ENCODE measurements at regions not wholly inside any gene's neighbourhood (a gene's known extent, or its start where the extent isn't known, plus 50 kb on each side); places are given as distances from the start of the nearest gene placed in this dataset.

DNA sequence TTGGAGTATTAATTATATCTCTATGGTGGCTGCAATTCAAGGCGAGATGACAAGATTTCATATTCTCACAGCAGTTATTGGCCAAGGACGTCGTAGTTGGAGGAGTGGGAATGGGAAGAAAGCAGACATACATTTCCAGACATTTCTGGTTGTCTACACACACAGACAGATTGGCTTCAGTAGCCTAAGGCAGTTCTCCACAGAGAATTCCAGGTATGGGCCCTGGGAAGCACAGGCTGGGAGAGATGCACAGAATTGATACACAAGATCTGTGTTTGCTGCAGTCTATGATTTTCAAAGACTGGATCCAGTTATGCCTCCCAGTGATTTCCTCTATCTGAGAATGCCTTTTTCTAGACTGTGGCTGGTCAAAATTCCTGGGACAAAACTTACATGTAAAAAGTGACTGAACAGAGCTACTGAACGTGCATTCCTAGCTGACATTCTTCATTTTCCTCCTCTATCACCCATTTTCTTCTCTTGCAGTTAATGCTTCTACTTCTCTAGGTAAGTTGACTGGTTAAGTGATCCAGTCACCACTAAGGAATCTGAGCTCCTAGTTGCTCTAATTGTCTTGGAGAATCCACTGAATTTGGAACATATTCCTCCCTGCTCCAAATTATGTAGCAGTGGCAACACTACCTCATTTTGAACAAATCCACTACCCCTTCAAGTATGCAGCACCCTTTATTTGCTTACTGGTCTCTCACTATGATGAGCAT is 386.7 kb upstream of the CDH7 start:
- Histone ChIP-seq H3K4me3 (ENCODE audit: low read depth, low read length) (no peak overlapping the region), H3K36me3 (ENCODE audit: control insufficient read depth, insufficient read depth, low read length) (no peaks in the 10 kb centered on the region), H3K27ac (ENCODE audit: low read depth, low read length) (peak overlapping the region; percentile 50)

GRCh38 chr18:65363011-65363410 is 387.8 kb upstream of the CDH7 start:
- Histone ChIP-seq H3K4me3 (ENCODE audit: low read depth, low read length) (no peak overlapping the region), H3K4me1 (ENCODE audit: control insufficient read depth, insufficient read depth, low read length) (peaks cover 29% of the 10 kb centered on the region), H3K27ac (ENCODE audit: low read depth, low read length) (no peak overlapping the region), H3K9ac (ENCODE audit: low read length) (no peak overlapping the region), H3K36me3 (ENCODE audit: control insufficient read depth, insufficient read depth, low read length) (no peaks in the 10 kb centered on the region), H3K27me3 (ENCODE audit: control insufficient read depth, insufficient read depth, low read length) (no peaks in the 10 kb centered on the region), H3K9me3 (ENCODE audit: control insufficient read depth, insufficient read depth, low read depth, low read length) (no peaks in the 10 kb centered on the region)

More for the DNA sequence above, 386.7 kb upstream of the CDH7 start:
- Histone ChIP-seq H3K9me3 (ENCODE audit: control insufficient read depth, insufficient read depth, low read depth, low read length) (no peaks in the 10 kb centered on the region), H3K27me3 (ENCODE audit: control insufficient read depth, insufficient read depth, low read length) (no peaks in the 10 kb centered on the region), H3K4me1 (ENCODE audit: control insufficient read depth, insufficient read depth, low read length) (peaks cover 29% of the 10 kb centered on the region), H3K9ac (ENCODE audit: low read length) (no peak overlapping the region)

DNA sequence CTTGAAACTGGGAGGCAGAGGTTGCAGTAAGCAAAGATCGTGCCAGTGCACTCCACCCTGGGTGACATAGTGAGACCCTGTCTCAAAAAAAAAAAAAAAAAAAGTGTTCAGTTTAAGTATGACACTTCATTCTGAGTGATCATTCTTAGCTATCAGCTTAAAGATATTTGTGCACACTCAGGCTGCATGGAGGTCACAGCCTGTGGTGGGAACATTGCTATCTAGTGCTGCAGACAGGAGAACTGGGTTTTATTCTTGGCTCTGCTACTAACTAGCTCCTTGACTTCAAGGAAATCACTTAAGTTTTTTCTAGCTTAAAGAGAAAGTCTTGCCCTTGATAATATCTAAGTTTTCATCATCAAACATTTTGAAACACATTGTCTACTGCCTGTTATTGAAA is 391.3 kb upstream of the CDH7 start:
- no peaks in the 10 kb centered on the region for H3K36me3 ChIP-seq (ENCODE audit: control insufficient read depth, insufficient read depth, low read length)
- no peak overlapping the region for H3K4me3 ChIP-seq (ENCODE audit: low read depth, low read length)
- H3K4me1 ChIP-seq (ENCODE audit: control insufficient read depth, insufficient read depth, low read length), result peaks cover 13% of the 10 kb centered on the region
- no peaks in the 10 kb centered on the region for H3K9me3 ChIP-seq (ENCODE audit: control insufficient read depth, insufficient read depth, low read depth, low read length)
- no peak overlapping the region for H3K9ac ChIP-seq (ENCODE audit: low read length)
- H3K27me3 ChIP-seq (ENCODE audit: control insufficient read depth, insufficient read depth, low read length), result no peaks in the 10 kb centered on the region
- H3K27ac ChIP-seq (ENCODE audit: low read depth, low read length), result no peak overlapping the region

DNA sequence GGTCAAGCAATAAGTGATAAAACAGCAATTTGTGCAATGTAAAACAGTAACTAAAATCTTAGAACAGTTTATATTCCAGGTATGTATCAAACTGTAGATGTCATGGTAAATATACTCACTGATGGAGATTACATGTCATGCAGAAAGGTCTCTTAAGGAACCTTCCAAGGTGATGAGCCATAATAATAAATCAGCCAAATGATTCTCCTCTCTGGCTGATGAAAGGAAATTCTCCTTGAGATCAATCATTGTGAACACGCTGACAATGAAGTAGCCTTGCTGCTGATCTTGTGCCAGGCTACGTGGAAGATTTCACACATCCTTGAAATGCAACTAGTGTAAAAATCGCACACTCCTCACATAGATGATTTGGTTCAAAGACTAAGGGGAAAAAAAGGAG is 392.5 kb upstream of the CDH7 start:
- no peak overlapping the region for H3K27ac ChIP-seq (ENCODE audit: low read depth, low read length)
- H3K4me3 ChIP-seq (ENCODE audit: low read depth, low read length), result no peak overlapping the region
- H3K36me3 ChIP-seq (ENCODE audit: control insufficient read depth, insufficient read depth, low read length), result no peaks in the 10 kb centered on the region

GRCh38 chr18:65352186-65352585 is 398.6 kb upstream of the CDH7 start:
- Histone ChIP-seq H3K4me1 (ENCODE audit: control insufficient read depth, insufficient read depth, low read length) (no peaks in the 10 kb centered on the region), H3K9me3 (ENCODE audit: control insufficient read depth, insufficient read depth, low read depth, low read length) (no peaks in the 10 kb centered on the region), H3K27ac (ENCODE audit: low read depth, low read length) (no peak overlapping the region), H3K27me3 (ENCODE audit: control insufficient read depth, insufficient read depth, low read length) (no peaks in the 10 kb centered on the region), H3K4me3 (ENCODE audit: low read depth, low read length) (no peak overlapping the region), H3K36me3 (ENCODE audit: control insufficient read depth, insufficient read depth, low read length) (no peaks in the 10 kb centered on the region), H3K9ac (ENCODE audit: low read length) (no peak overlapping the region)

More for the DNA sequence above, 392.5 kb upstream of the CDH7 start:
- no peaks in the 10 kb centered on the region for H3K27me3 ChIP-seq (ENCODE audit: control insufficient read depth, insufficient read depth, low read length)
- no peak overlapping the region for H3K9ac ChIP-seq (ENCODE audit: low read length)
- H3K9me3 ChIP-seq (ENCODE audit: control insufficient read depth, insufficient read depth, low read depth, low read length), result no peaks in the 10 kb centered on the region
- 0 out of 2 replicates have a peak, but pooled peaks cover 2% of the 10 kb centered on the region for H3K4me1 ChIP-seq (ENCODE audit: control insufficient read depth, insufficient read depth, low read length)

DNA sequence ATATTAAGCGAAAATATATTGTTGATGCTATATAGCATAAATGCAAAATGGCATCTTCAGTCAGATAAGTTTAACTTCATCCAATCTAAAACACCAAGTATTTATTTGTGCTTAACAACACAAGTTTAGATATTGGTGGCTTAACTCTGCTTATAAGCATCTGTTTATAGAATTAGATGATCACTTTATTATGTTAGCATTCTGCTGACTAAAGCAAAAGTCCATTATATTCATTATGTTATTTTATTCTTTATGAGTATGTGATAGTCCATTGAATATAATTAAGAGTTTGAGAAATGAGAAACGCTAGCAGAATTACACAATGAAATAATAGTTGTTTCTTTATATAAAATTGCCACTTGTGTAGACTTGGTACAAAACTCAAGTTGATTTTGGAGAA is 401.2 kb upstream of the CDH7 start:
- Histone ChIP-seq H3K27ac (ENCODE audit: low read depth, low read length) (no peak overlapping the region), H3K4me3 (ENCODE audit: low read depth, low read length) (no peak overlapping the region), H3K9ac (ENCODE audit: low read length) (no peak overlapping the region)

GRCh38 chr18:65347446-65347845 is 403.4 kb upstream of the CDH7 start:
- Histone ChIP-seq H3K4me3 (ENCODE audit: low read depth, low read length) (no peak overlapping the region), H3K9me3 (ENCODE audit: control insufficient read depth, insufficient read depth, low read depth, low read length) (no peaks in the 10 kb centered on the region), H3K36me3 (ENCODE audit: control insufficient read depth, insufficient read depth, low read length) (no peaks in the 10 kb centered on the region), H3K4me1 (ENCODE audit: control insufficient read depth, insufficient read depth, low read length) (no peaks in the 10 kb centered on the region), H3K27ac (ENCODE audit: low read depth, low read length) (no peak overlapping the region), H3K9ac (ENCODE audit: low read length) (no peak overlapping the region), H3K27me3 (ENCODE audit: control insufficient read depth, insufficient read depth, low read length) (no peaks in the 10 kb centered on the region)

More for the DNA sequence above, 401.2 kb upstream of the CDH7 start:
- Histone ChIP-seq H3K4me1 (ENCODE audit: control insufficient read depth, insufficient read depth, low read length) (no peaks in the 10 kb centered on the region), H3K27me3 (ENCODE audit: control insufficient read depth, insufficient read depth, low read length) (no peaks in the 10 kb centered on the region), H3K9me3 (ENCODE audit: control insufficient read depth, insufficient read depth, low read depth, low read length) (no peaks in the 10 kb centered on the region), H3K36me3 (ENCODE audit: control insufficient read depth, insufficient read depth, low read length) (no peaks in the 10 kb centered on the region)

GRCh38 chr18:65346086-65346485 is 404.7 kb upstream of the CDH7 start:
- Histone ChIP-seq H3K9ac (ENCODE audit: low read length) (no peak overlapping the region), H3K27ac (ENCODE audit: low read depth, low read length) (no peak overlapping the region), H3K4me1 (ENCODE audit: control insufficient read depth, insufficient read depth, low read length) (no peaks in the 10 kb centered on the region), H3K4me3 (ENCODE audit: low read depth, low read length) (no peak overlapping the region), H3K9me3 (ENCODE audit: control insufficient read depth, insufficient read depth, low read depth, low read length) (no peaks in the 10 kb centered on the region), H3K36me3 (ENCODE audit: control insufficient read depth, insufficient read depth, low read length) (no peaks in the 10 kb centered on the region), H3K27me3 (ENCODE audit: control insufficient read depth, insufficient read depth, low read length) (no peaks in the 10 kb centered on the region)

DNA sequence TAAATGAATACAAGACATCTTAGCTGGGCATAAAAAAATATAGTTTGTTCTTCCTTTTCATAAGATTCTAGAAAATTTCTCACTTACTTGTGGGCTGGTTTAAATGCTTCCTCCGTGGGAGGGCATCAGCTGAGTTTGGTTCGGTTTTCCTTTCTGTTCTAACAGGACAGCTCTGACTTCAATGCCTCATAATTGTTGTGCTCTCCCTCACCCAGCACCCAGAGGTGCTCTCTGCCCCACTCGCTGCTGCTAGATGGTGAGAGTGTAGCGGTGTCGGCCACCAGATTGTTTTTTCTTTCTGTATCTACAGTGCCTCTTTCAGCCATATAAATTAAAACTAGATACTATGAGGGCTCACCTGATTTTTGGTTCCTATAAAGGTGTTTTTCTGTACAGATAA is 407.2 kb upstream of the CDH7 start:
- H3K4me1 ChIP-seq (ENCODE audit: control insufficient read depth, insufficient read depth, low read length), result no peaks in the 10 kb centered on the region
- no peak overlapping the region for H3K27ac ChIP-seq (ENCODE audit: low read depth, low read length)
- H3K9ac ChIP-seq (ENCODE audit: low read length), result no peak overlapping the region
- no peaks in the 10 kb centered on the region for H3K27me3 ChIP-seq (ENCODE audit: control insufficient read depth, insufficient read depth, low read length)
- H3K9me3 ChIP-seq (ENCODE audit: control insufficient read depth, insufficient read depth, low read depth, low read length), result no peaks in the 10 kb centered on the region
- H3K4me3 ChIP-seq (ENCODE audit: low read depth, low read length), result no peak overlapping the region
- H3K36me3 ChIP-seq (ENCODE audit: control insufficient read depth, insufficient read depth, low read length), result no peaks in the 10 kb centered on the region

- H3K4me3 ChIP-seq (ENCODE audit: low read depth, low read length), result no peak overlapping the region
- no peaks in the 10 kb centered on the region for H3K27me3 ChIP-seq (ENCODE audit: control insufficient read depth, insufficient read depth, low read length)
- no peak overlapping the region for H3K27ac ChIP-seq (ENCODE audit: low read depth, low read length)
- no peak overlapping the region for H3K9ac ChIP-seq (ENCODE audit: low read length)
- H3K4me1 ChIP-seq (ENCODE audit: control insufficient read depth, insufficient read depth, low read length), result no peaks in the 10 kb centered on the region
- H3K9me3 ChIP-seq (ENCODE audit: control insufficient read depth, insufficient read depth, low read depth, low read length), result no peaks in the 10 kb centered on the region
- H3K36me3 ChIP-seq (ENCODE audit: control insufficient read depth, insufficient read depth, low read length), result no peaks in the 10 kb centered on the region
These were observed 414.4 kb upstream of the CDH7 start for GRCh38 chr18:65336411-65336810.

GRCh38 chr18:65329010-65329409 is 421.8 kb upstream of the CDH7 start:
- no peaks in the 10 kb centered on the region for H3K27me3 ChIP-seq (ENCODE audit: control insufficient read depth, insufficient read depth, low read length)
- no peak overlapping the region for H3K27ac ChIP-seq (ENCODE audit: low read depth, low read length)
- H3K9me3 ChIP-seq (ENCODE audit: control insufficient read depth, insufficient read depth, low read depth, low read length), result no peaks in the 10 kb centered on the region
- H3K36me3 ChIP-seq (ENCODE audit: control insufficient read depth, insufficient read depth, low read length), result no peaks in the 10 kb centered on the region
- H3K9ac ChIP-seq (ENCODE audit: low read length), result no peak overlapping the region
- no peaks in the 10 kb centered on the region for H3K4me1 ChIP-seq (ENCODE audit: control insufficient read depth, insufficient read depth, low read length)
- H3K4me3 ChIP-seq (ENCODE audit: low read depth, low read length), result no peak overlapping the region

All from HUES6 (cell line).